Lower leg skin (tissue), 4 donors: ENCODE measurements at regions not wholly inside any gene's neighbourhood (a gene's known extent, or its start where the extent isn't known, plus 50 kb on each side); places are given as distances from the start of the nearest gene placed in this dataset.

Experiments used
- DNase-seq, 2 donors: peaks; one replicate each; pipeline ENCODE4 v3.0.0-alpha.2; 2019; ENCODE audit warnings: low spot score in 2 of 2
- H3K4me3 ChIP-seq: fragments of 200-600 bp; sonication (generic); 2 replicates; pipeline ENCODE4 v1.5.1; 2017; ENCODE audit warnings: mild to moderate bottlenecking, low read depth; ENCODE audit not compliant: poor library complexity, severe bottlenecking
- CTCF ChIP-seq, 3 donors: fragments of 450-650 bp; IDR thresholded peaks; one replicate each; pipeline ENCODE4 v1.5.1; 2016; ENCODE audit warnings: antibody characterized with exemption in 3 of 3, mild to moderate bottlenecking in 3 of 3, moderate library complexity in 2 of 3
- POLR2A ChIP-seq, 2 donors: fragments of 450-650 bp; IDR thresholded peaks; one replicate each; pipeline ENCODE4 v1.6.1; 2016 to 2017; ENCODE audit warnings: antibody characterized with exemption in 2 of 2, mild to moderate bottlenecking in 1 of 2, moderate library complexity in 1 of 2
- WGBS, 2 donors: methylation state at CpG; one replicate each; pipeline ENCODE4 v1.1.5; 2018; 5-methylcytosine and 5-hydroxymethylcytosine counted together
- intact Hi-C: fragments of 100-400 bp; cut with DNase I; formaldehyde crosslinking; loops from one replicate; pipeline ENCODE4 v1.15.0; 2023; ENCODE audit warnings: low total_unique reads

- no peak for TF ChIP-seq POLR2A (IDR thresholded peaks at IDR 0.05)
- TF ChIP-seq CTCF (IDR thresholded peaks at IDR 0.05) = no peak
- WGBS, 2 donors = 36% methylated on average over 3 of the region's 3 CpGs
- DNase-seq = no peak
- no peak overlapping the region for H3K4me3 ChIP-seq
- intact Hi-C loops = no loop called here
Observed at GRCh38 chr11:42054351-42054900, 595.0 kb upstream of the LRRC4C start.

GRCh38 chr11:42055606-42056005, 596.2 kb upstream of the LRRC4C start:
- no peak overlapping the region for H3K4me3 ChIP-seq
- TF ChIP-seq CTCF (IDR thresholded peaks at IDR 0.05) (no peak), POLR2A (IDR thresholded peaks at IDR 0.05) (no peak)
- no peak for DNase-seq
- intact Hi-C loops = no loop called here
- 44 to 58% methylated on average over 1 of the region's 1 CpG for WGBS, 2 donors

- 85 to 90% methylated on average over 5 of the region's 5 CpGs for WGBS, 2 donors
- intact Hi-C loops = no loop called here
Observed at GRCh38 chr11:42058794-42059193, 599.3 kb upstream of the LRRC4C start.

GRCh38 chr11:42065199-42065598, 605.7 kb upstream of the LRRC4C start:
- no peak for DNase-seq
- no peak overlapping the region for H3K4me3 ChIP-seq
- TF ChIP-seq CTCF (IDR thresholded peaks at IDR 0.05) (no peak), POLR2A (IDR thresholded peaks at IDR 0.05) (no peak)
- intact Hi-C loops = no loop called here

More at GRCh38 chr11:42058794-42059193, 599.3 kb upstream of the LRRC4C start:
- no peak overlapping the region for H3K4me3 ChIP-seq
- TF ChIP-seq CTCF (IDR thresholded peaks at IDR 0.05) = no peak
- no peak for TF ChIP-seq POLR2A (IDR thresholded peaks at IDR 0.05)
- no peak for DNase-seq

- TF ChIP-seq POLR2A (IDR thresholded peaks at IDR 0.05) = no peak
- TF ChIP-seq CTCF (IDR thresholded peaks at IDR 0.05) = no peak
- DNase-seq = peak in 1 of 2 donors; percentile 85
- intact Hi-C loops = no loop called here
- 59 to 65% methylated on average over 15 of the region's 15 CpGs for WGBS, 2 donors
- H3K4me3 ChIP-seq = no peak overlapping the region
Observed at GRCh38 chr11:42066113-42066512, 606.7 kb upstream of the LRRC4C start.

GRCh38 chr11:42074306-42074705, 614.9 kb upstream of the LRRC4C start:
- intact Hi-C loops = no loop called here
- TF ChIP-seq CTCF (IDR thresholded peaks at IDR 0.05) (no peak), POLR2A (IDR thresholded peaks at IDR 0.05) (no peak)
- DNase-seq = no peak
- H3K4me3 ChIP-seq = no peak overlapping the region
